Tibial nerve (tissue), 3 donors: ENCODE measurements at regions not wholly inside any gene's neighbourhood (a gene's known extent, or its start where the extent isn't known, plus 50 kb on each side); places are given as distances from the start of the nearest gene placed in this dataset.

ENCODE experiments used
- CTCF ChIP-seq, 5 experiments: fragments of 200-600 bp in 3 of 5; fragments of 450-650 bp in 2 of 5; sonication (generic) in 3 of 5; IDR thresholded peaks; one replicate each; pipeline ENCODE4 v1.5.1; 2016 to 2019; ENCODE audit warnings: antibody characterized with exemption in 5 of 5, mild to moderate bottlenecking in 3 of 5, moderate library complexity in 2 of 5
- POLR2A ChIP-seq, 2 donors: fragments of 450-650 bp; IDR thresholded peaks; one replicate each; pipeline ENCODE4 v1.6.1; 2017; ENCODE audit warnings: antibody characterized with exemption in 2 of 2, mild to moderate bottlenecking in 2 of 2, moderate library complexity in 2 of 2

GRCh38 chr15:95457520-95457919 is 873.0 kb upstream of the NR2F2 start:
- no peak for TF ChIP-seq CTCF (IDR thresholded peaks at IDR 0.05)
- no peak for TF ChIP-seq POLR2A (IDR thresholded peaks at IDR 0.05)
